HEK293 (cell line): ENCODE measurements at regions not wholly inside any gene's neighbourhood (a gene's known extent, or its start where the extent isn't known, plus 50 kb on each side); places are given as distances from the start of the nearest gene placed in this dataset.

ENCODE experiments used
- CTCF ChIA-PET: fragments of 350-600 bp; formaldehyde crosslinking; extraction: SDS; loops from one replicate; lab custom pipeline; 2021; ENCODE audit warnings: antibody characterized with exemption; lab: Yijun Ruan, JAX
- POLR2A ChIA-PET: fragments of 300-600 bp; formaldehyde crosslinking; extraction: SDS; loops from one replicate; lab custom pipeline; 2020; ENCODE audit warnings: antibody characterized with exemption, inconsistent platforms; lab: Yijun Ruan, JAX
- H3K27ac ChIP-seq: fragments of 200-500 bp; sonication (Bioruptor generic); 2 replicates; pipeline ENCODE4 v1.5.1; 2014; ENCODE audit warnings: low read depth, low read length, control low read depth, inconsistent platforms; ENCODE audit errors: extremely low read depth
- H3K36me3 ChIP-seq, 2 experiments: fragments of 200-500 bp in 1 of 2; sonication (Bioruptor generic) in 1 of 2; 1 replicate in 1 of 2; 2 replicates in 1 of 2; pipeline ENCODE4 v1.5.1; 2014 to 2017; ENCODE audit warnings: inconsistent platforms in 2 of 2, low read length in 2 of 2; ENCODE audit not compliant: control insufficient read depth in 2 of 2, insufficient read depth in 1 of 2
- H3K4me1 ChIP-seq: fragments of 200-500 bp; sonication (Bioruptor generic); 2 replicates; pipeline ENCODE4 v1.5.1; 2014; ENCODE audit warnings: mild to moderate bottlenecking, low read length, inconsistent platforms; ENCODE audit not compliant: control insufficient read depth, insufficient read depth
- H3K4me3 ChIP-seq: 2 replicates; pipeline ENCODE4 v1.5.1; 2011; ENCODE audit warnings: low read depth, mild to moderate bottlenecking, control low read depth, low read length, moderate library complexity
- H3K9me3 ChIP-seq: fragments of 200-500 bp; sonication (Bioruptor generic); 2 replicates; pipeline ENCODE4 v1.5.1; 2014; ENCODE audit warnings: low read depth, low read length, inconsistent platforms; ENCODE audit not compliant: control insufficient read depth, insufficient read depth
- AEBP2 ChIP-seq: fragments of 450-650 bp; formaldehyde crosslinking; IDR thresholded peaks from 2 replicates; pipeline ENCODE4 v1.5.1; 2016; ENCODE audit warnings: missing biosample characterization, missing genetic modification characterization, borderline replicate concordance
- PRDM4 ChIP-seq: fragments of 450-650 bp; formaldehyde crosslinking; IDR thresholded peaks from 2 replicates; pipeline ENCODE4 v1.5.1; 2017; ENCODE audit warnings: missing biosample characterization, missing genetic modification characterization
- SP2 ChIP-seq: fragments of 450-650 bp; formaldehyde crosslinking; IDR thresholded peaks from 2 replicates; pipeline ENCODE4 v1.5.1; 2016; ENCODE audit warnings: missing biosample characterization, missing genetic modification characterization
- SP3 ChIP-seq: fragments of 450-650 bp; formaldehyde crosslinking; IDR thresholded peaks from 2 replicates; pipeline ENCODE4 v1.5.1; 2016; ENCODE audit warnings: missing biosample characterization, missing genetic modification characterization
- SP7 ChIP-seq: fragments of 450-650 bp; formaldehyde crosslinking; IDR thresholded peaks from 2 replicates; pipeline ENCODE4 v1.5.1; 2016; ENCODE audit warnings: missing biosample characterization, missing genetic modification characterization
- TCF7L2 ChIP-seq: IDR thresholded peaks from 2 replicates; pipeline ENCODE4 v1.6.1; 2011; ENCODE audit warnings: low read depth, mild to moderate bottlenecking, inconsistent platforms, low read length, moderate library complexity, borderline replicate concordance
- ZFP3 ChIP-seq: fragments of 450-650 bp; formaldehyde crosslinking; IDR thresholded peaks from 2 replicates; pipeline ENCODE4 v1.5.1; 2016; ENCODE audit warnings: low read depth, missing biosample characterization, missing genetic modification characterization
- ZNF133 ChIP-seq: fragments of 450-650 bp; formaldehyde crosslinking; IDR thresholded peaks from 2 replicates; pipeline ENCODE4 v1.5.1; 2016; ENCODE audit warnings: missing biosample characterization, missing genetic modification characterization
- ZNF174 ChIP-seq: fragments of 450-650 bp; formaldehyde crosslinking; IDR thresholded peaks from 2 replicates; pipeline ENCODE4 v1.5.0; 2017; ENCODE audit warnings: missing biosample characterization, mild to moderate bottlenecking, missing genetic modification characterization
- ZNF292 ChIP-seq: fragments of 450-650 bp; formaldehyde crosslinking; IDR thresholded peaks from 2 replicates; pipeline ENCODE4 v1.5.1; 2016; ENCODE audit warnings: low read depth, missing biosample characterization, missing genetic modification characterization, borderline replicate concordance
- ZNF366 ChIP-seq: fragments of 450-650 bp; formaldehyde crosslinking; conservative IDR thresholded peaks from 2 replicates; pipeline ENCODE4 v1.5.1; 2016; ENCODE audit warnings: missing biosample characterization, missing genetic modification characterization
- ZNF404 ChIP-seq: fragments of 450-650 bp; formaldehyde crosslinking; IDR thresholded peaks from 2 replicates; pipeline ENCODE4 v1.5.1; 2017; ENCODE audit warnings: missing biosample characterization, missing genetic modification characterization
- ZNF510 ChIP-seq: fragments of 450-650 bp; formaldehyde crosslinking; IDR thresholded peaks from 2 replicates; pipeline ENCODE4 v1.5.1; 2018; ENCODE audit warnings: mild to moderate bottlenecking, missing genetic modification characterization, missing biosample characterization; ENCODE audit not compliant: insufficient replicate concordance
- ZNF585B ChIP-seq: fragments of 450-650 bp; formaldehyde crosslinking; IDR thresholded peaks from 2 replicates; pipeline ENCODE4 v1.5.1; 2016; ENCODE audit warnings: missing biosample characterization, missing genetic modification characterization
- ZNF621 ChIP-seq: fragments of 450-650 bp; formaldehyde crosslinking; IDR thresholded peaks from 2 replicates; pipeline ENCODE4 v1.5.1; 2017; ENCODE audit warnings: missing biosample characterization, missing genetic modification characterization
- ZNF645 ChIP-seq: fragments of 450-650 bp; formaldehyde crosslinking; IDR thresholded peaks from 2 replicates; pipeline ENCODE4; 2016; ENCODE audit warnings: missing biosample characterization, missing genetic modification characterization
- ZNF658 ChIP-seq: fragments of 450-650 bp; formaldehyde crosslinking; IDR thresholded peaks from 2 replicates; pipeline ENCODE4; 2016; ENCODE audit warnings: missing biosample characterization, missing genetic modification characterization
- ZNF664 ChIP-seq: fragments of 450-650 bp; formaldehyde crosslinking; IDR thresholded peaks from 2 replicates; pipeline ENCODE4 v1.5.1; 2016; ENCODE audit warnings: missing biosample characterization, missing genetic modification characterization
- ZNF76 ChIP-seq: fragments of 450-650 bp; formaldehyde crosslinking; IDR thresholded peaks from 2 replicates; pipeline ENCODE4; 2016; ENCODE audit warnings: low read depth, missing biosample characterization, missing genetic modification characterization, borderline replicate concordance
- ZNF785 ChIP-seq: fragments of 450-650 bp; formaldehyde crosslinking; IDR thresholded peaks from 2 replicates; pipeline ENCODE4 v1.5.1; 2016; ENCODE audit warnings: missing biosample characterization, missing genetic modification characterization
- ZNF830 ChIP-seq: fragments of 450-650 bp; IDR thresholded peaks from 2 replicates; pipeline ENCODE4 v1.5.0; 2018; ENCODE audit warnings: missing biosample characterization, missing genetic modification characterization, low read depth, mild to moderate bottlenecking, moderate library complexity
- ZSCAN23 ChIP-seq: fragments of 450-650 bp; formaldehyde crosslinking; IDR thresholded peaks from 2 replicates; pipeline ENCODE4 v1.5.1; 2016; ENCODE audit warnings: missing biosample characterization, missing genetic modification characterization

- no peak for TF ChIP-seq ZNF621 (tag by site-specific recombination)
- TF ChIP-seq, all 188 proteins: peak for 0
Measured at GRCh38 chr9:21668516-21668915, 133.9 kb upstream of the MTAP start (continued).

GRCh38 chr9:21669701-21670100 is 132.7 kb upstream of the MTAP start:
- Histone ChIP-seq H3K36me3 (no peaks in the 10 kb centered on the region), H3K9me3 (no peaks in the 10 kb centered on the region), H3K4me3 (no peak overlapping the region), H3K4me1 (no peaks in the 10 kb centered on the region), H3K27ac (no peak overlapping the region)
- CTCF ChIA-PET = interaction anchor here (0.7 kb wide), 1 partner anchor 19 kb away, joined by 3 read pairs; no protein-coding TSS in a partner anchor
- TF ChIP-seq ZNF664 = no peak
- POLR2A ChIA-PET = no interaction called here

GRCh38 chr9:21670374-21670773 is 132.1 kb upstream of the MTAP start:
- Histone ChIP-seq H3K36me3 (no peaks in the 10 kb centered on the region), H3K9me3 (no peaks in the 10 kb centered on the region), H3K4me1 (no peaks in the 10 kb centered on the region), H3K27ac (no peak overlapping the region), H3K4me3 (no peak overlapping the region)
- ChIA-PET CTCF (no interaction called here), POLR2A (no interaction called here)
- TF ChIP-seq ZNF404 (tag by site-specific recombination) (no peak), ZNF830 (no peak), ZSCAN23 (no peak), ZNF366 (tag by site-specific recombination) (no peak)

GRCh38 chr9:21672140-21672539 is 130.3 kb upstream of the MTAP start:
- ChIA-PET POLR2A (no interaction called here), CTCF (no interaction called here)

GRCh38 chr9:21672761-21673160 is 129.7 kb upstream of the MTAP start:
- Histone ChIP-seq H3K9me3 (no peaks in the 10 kb centered on the region), H3K4me1 (no peaks in the 10 kb centered on the region), H3K36me3 (no peaks in the 10 kb centered on the region), H3K4me3 (no peak overlapping the region), H3K27ac (no peak overlapping the region)
- CTCF ChIA-PET = interaction anchor here (0.5 to 1.2 kb wide), 2 partner anchors 106 to 116 kb away, joined by 3 to 4 read pairs; no protein-coding TSS in a partner anchor
- no peak for TF ChIP-seq ZNF510 (tag by site-specific recombination)
- no peak for TF ChIP-seq ZNF174 (tag by site-specific recombination)
- TF ChIP-seq AEBP2 (tag by site-specific recombination) = no peak
- TF ChIP-seq ZNF645 (tag by site-specific recombination) = no peak
- TF ChIP-seq ZNF366 (tag by site-specific recombination) = no peak
- no peak for TF ChIP-seq TCF7L2
- TF ChIP-seq ZNF76 (tag by site-specific recombination) = no peak
- TF ChIP-seq ZNF658 (tag by site-specific recombination) = no peak
- TF ChIP-seq SP7 (tag by site-specific recombination) = no peak
- no peak for TF ChIP-seq ZNF585B (tag by site-specific recombination)
- TF ChIP-seq PRDM4 = no peak
- POLR2A ChIA-PET = no interaction called here

More at GRCh38 chr9:21672140-21672539, 130.3 kb upstream of the MTAP start:
- Histone ChIP-seq H3K4me1 (no peaks in the 10 kb centered on the region), H3K27ac (no peak overlapping the region), H3K36me3 (no peaks in the 10 kb centered on the region), H3K9me3 (no peaks in the 10 kb centered on the region), H3K4me3 (no peak overlapping the region)
- TF ChIP-seq ZFP3 (tag by site-specific recombination) (no peak), SP2 (tag by site-specific recombination) (no peak), ZNF292 (tag by site-specific recombination) (no peak), SP3 (tag by site-specific recombination) (no peak), ZNF133 (tag by site-specific recombination) (no peak), ZNF785 (tag by site-specific recombination) (no peak)
